ENCODE measurements at regions not wholly inside any gene's neighbourhood (a gene's known extent, or its start where the extent isn't known, plus 50 kb on each side); places are given as distances from the start of the nearest gene placed in this dataset.
A peak's percentile ranks its signal among the peaks of the same experiment; 100 is the strongest.

- FAIRE-seq (no peak), ATAC-seq (peak in 1 of 2 experiments; percentile 28; a peak in 1 of 6 replicates), DNase-seq (ENCODE audit: low read depth in 1 of 2, low spot score in 1 of 2) (no peak)
- no peak for TF ChIP-seq HOXB5 (CRISPR knock-in tag; IDR thresholded peaks at IDR 0.05)
- TF ChIP-seq PBX3 (IDR thresholded peaks at IDR 0.05) = no peak
- TF ChIP-seq SMC3 (IDR thresholded peaks at IDR 0.05) = 0 out of 3 replicates have a peak, but pooled peaks have one; percentile 19
- TF ChIP-seq, protein P1, sequence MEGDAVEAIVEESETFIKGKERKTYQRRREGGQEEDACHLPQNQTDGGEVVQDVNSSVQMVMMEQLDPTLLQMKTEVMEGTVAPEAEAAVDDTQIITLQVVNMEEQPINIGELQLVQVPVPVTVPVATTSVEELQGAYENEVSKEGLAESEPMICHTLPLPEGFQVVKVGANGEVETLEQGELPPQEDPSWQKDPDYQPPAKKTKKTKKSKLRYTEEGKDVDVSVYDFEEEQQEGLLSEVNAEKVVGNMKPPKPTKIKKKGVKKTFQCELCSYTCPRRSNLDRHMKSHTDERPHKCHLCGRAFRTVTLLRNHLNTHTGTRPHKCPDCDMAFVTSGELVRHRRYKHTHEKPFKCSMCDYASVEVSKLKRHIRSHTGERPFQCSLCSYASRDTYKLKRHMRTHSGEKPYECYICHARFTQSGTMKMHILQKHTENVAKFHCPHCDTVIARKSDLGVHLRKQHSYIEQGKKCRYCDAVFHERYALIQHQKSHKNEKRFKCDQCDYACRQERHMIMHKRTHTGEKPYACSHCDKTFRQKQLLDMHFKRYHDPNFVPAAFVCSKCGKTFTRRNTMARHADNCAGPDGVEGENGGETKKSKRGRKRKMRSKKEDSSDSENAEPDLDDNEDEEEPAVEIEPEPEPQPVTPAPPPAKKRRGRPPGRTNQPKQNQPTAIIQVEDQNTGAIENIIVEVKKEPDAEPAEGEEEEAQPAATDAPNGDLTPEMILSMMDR (IDR thresholded peaks at IDR 0.05) = peak; percentile 19; the same call in 2 of the 3 replicates
- H3K27ac ChIP-seq = peak overlapping the region in 1 of 2 experiments; percentile 47; a peak in 1 of 6 replicates
- no peak overlapping the region for H3K4me2 ChIP-seq
- ChIA-PET CTCF (interaction anchor here (0.8 to 1.8 kb wide), 3 partner anchors 50 to 597 kb away, joined by 3 to 7 read pairs (median 4); no protein-coding TSS in a partner anchor), POLR2A (no interaction called here)
- H3K4me3 ChIP-seq = no peak overlapping the region
- H3K9me3 ChIP-seq = no peaks in the 10 kb centered on the region
- peaks cover 11% of the 10 kb centered on the region; the same call in 1 of the 3 replicates for H3K4me1 ChIP-seq
These were observed 84.7 kb downstream of the URB2 start for GRCh38 chr1:229710746-229711145.

GRCh38 chr1:229714306-229714705 is 88.3 kb downstream of the URB2 start:
- FAIRE-seq (no peak), DNase-seq (ENCODE audit: low read depth in 1 of 2, low spot score in 1 of 2) (no peak), ATAC-seq (no peak)
- Histone ChIP-seq H3K4me3 (no peak overlapping the region), H3K9me3 (no peaks in the 10 kb centered on the region), H3K4me1 (0 out of 3 replicates have a peak, but pooled peaks cover 4% of the 10 kb centered on the region), H3K4me2 (no peak overlapping the region), H3K27ac (no peak overlapping the region)
- TF ChIP-seq MAFK (IDR thresholded peaks at IDR 0.05; ENCODE audit: partially characterized antibody) (peak; percentile 71), RCOR1 (IDR thresholded peaks at IDR 0.05; ENCODE audit: low read depth, low read length) (no peak), SMC3 (IDR thresholded peaks at IDR 0.05) (no peak), HEYL (CRISPR knock-in tag; IDR thresholded peaks at IDR 0.05) (no peak), NR3C1 (IDR thresholded peaks at IDR 0.05) (no peak)
- ChIA-PET POLR2A (no interaction called here), CTCF (interaction anchor here (0.7 to 2.3 kb wide), 5 partner anchors 8 to 596 kb away, joined by 3 to 10 read pairs (median 4); no protein-coding TSS in a partner anchor)
- WGBS (ENCODE audit: missing lambda C conversion rate) = 66% methylated on average over 2 of the region's 2 CpGs

GRCh38 chr1:229714964-229715603 is 89.0 kb downstream of the URB2 start:
- POLR2A ChIA-PET = no interaction called here
- peak; percentile 28 to 57 for DNase-seq (ENCODE audit: low read depth in 1 of 2, low spot score in 1 of 2)
- no peak for FAIRE-seq
- no peak overlapping the region for H3K4me3 ChIP-seq
- TF ChIP-seq FOSL2 (IDR thresholded peaks at IDR 0.05) = no peak
- no peak for TF ChIP-seq FOSL2 (CRISPR knock-in tag; IDR thresholded peaks at IDR 0.05)
- peak; percentile 54 for TF ChIP-seq SMC3 (IDR thresholded peaks at IDR 0.05)
- TF ChIP-seq, protein P1 (IDR thresholded peaks at IDR 0.05) = peak; percentile 60
- no peak for TF ChIP-seq MAZ (IDR thresholded peaks at IDR 0.05; ENCODE audit: borderline replicate concordance, low read depth, low read length)
- peak; percentile 43 to 56; a peak in 3 of 5 replicates for TF ChIP-seq RAD21 (conservative IDR thresholded peaks at IDR 0.05 in 1 of 2, IDR thresholded peaks at IDR 0.05 in 1 of 2)
- TF ChIP-seq SREBF2 (IDR thresholded peaks at IDR 0.05) = no peak
- no peak overlapping the region for H3K4me2 ChIP-seq
- H3K9me3 ChIP-seq = no peaks in the 10 kb centered on the region
- ATAC-seq = peak; percentile 68 to 92; a peak in 4 of 6 replicates
- CTCF ChIA-PET = interaction anchor here (0.6 to 2.3 kb wide), 12 partner anchors 9 to 595 kb away, joined by 3 to 10 read pairs (median 4); no protein-coding TSS in a partner anchor
- H3K27ac ChIP-seq = no peak overlapping the region
- 0 out of 3 replicates have a peak, but pooled peaks cover 4% of the 10 kb centered on the region for H3K4me1 ChIP-seq
- WGBS (ENCODE audit: missing lambda C conversion rate) = 52% methylated on average over 8 of the region's 8 CpGs
